Ovary (tissue), 7 donors: ENCODE measurements at regions not wholly inside any gene's neighbourhood (a gene's known extent, or its start where the extent isn't known, plus 50 kb on each side); places are given as distances from the start of the nearest gene placed in this dataset.

ENCODE experiments used
- DNase-seq, 5 donors: peaks; one replicate each; pipeline ENCODE4 v3.0.0-alpha.2; 2019 to 2020
- H3K27ac ChIP-seq, 2 donors: fragments of 200-600 bp; one replicate each; pipeline versions ENCODE4 v1.5.1 to v1.8.0; 2019 to 2022
- H3K27me3 ChIP-seq: fragments of 200-600 bp; one replicate; pipeline ENCODE4 v1.8.0; 2022
- H3K36me3 ChIP-seq: fragments of 200-600 bp; sonication (generic); one replicate; pipeline ENCODE4 v1.5.1; 2019
- H3K4me1 ChIP-seq: one replicate; pipeline ENCODE4 v1.8.1; 2013; ENCODE audit warnings: mild to moderate bottlenecking, moderate library complexity; ENCODE audit not compliant: insufficient read depth
- H3K4me3 ChIP-seq: fragments of 200-600 bp; sonication (generic); one replicate; pipeline ENCODE4 v1.5.1; 2017
- H3K9me3 ChIP-seq, 2 donors: fragments of 200-600 bp in 1 of 2; sonication (generic) in 1 of 2; one replicate each; pipeline versions ENCODE4 v1.5.1 to v1.8.1; 2013 to 2019; ENCODE audit warnings: mild to moderate bottlenecking in 1 of 2, moderate library complexity in 1 of 2
- CTCF ChIP-seq, 3 donors: fragments of 450-650 bp in 2 of 3; fragments of 200-600 bp in 1 of 3; IDR thresholded peaks; one replicate each; pipeline versions ENCODE4 v1.5.1 to v1.8.0; 2016 to 2022; ENCODE audit warnings: antibody characterized with exemption in 3 of 3, mild to moderate bottlenecking in 1 of 3
- EP300 ChIP-seq: sonication (generic); formaldehyde crosslinking; IDR thresholded peaks from one replicate; pipeline ENCODE4 v1.6.1; 2017; ENCODE audit warnings: antibody characterized with exemption
- POLR2A ChIP-seq: fragments of 450-650 bp; IDR thresholded peaks from one replicate; pipeline ENCODE4 v1.6.1; 2017; ENCODE audit warnings: antibody characterized with exemption, mild to moderate bottlenecking, moderate library complexity
- WGBS, 3 donors: extraction: QIAGEN DNeasy Blood & Tissue Kit in 1 of 3; methylation state at CpG; one replicate each; pipeline versions ENCODE4 v1.1.5 to v1.1.7; 2013 to 2017; 5-methylcytosine and 5-hydroxymethylcytosine counted together
- intact Hi-C, 4 donors: fragments of 100-400 bp; cut with DNase I; formaldehyde crosslinking; loops; one replicate each; pipeline versions ENCODE4 v1.11.0 to v1.15.1; 2022 to 2023
- donor health status: DM: no; HTN: no; CAD: no; lungs with moderate emphysema.
- donor health status: DM: no; HTN: no; CAD: no.
- donor health status: Bipolar disorder and iron deficiency.
- donor health status: DM: no; HTN: no; CAD: no.
- donor health status: DM: yes; HTN: yes; CAD: no.

GRCh38 chr19:29445246-29445645 is 80.5 kb upstream of the VSTM2B start:
- intact Hi-C loops, result no loop called here
- Histone ChIP-seq H3K4me1 (no peaks in the 10 kb centered on the region), H3K27ac (no peak overlapping the region), H3K4me3 (no peak overlapping the region), H3K9me3 (no peaks in the 10 kb centered on the region), H3K36me3 (no peaks in the 10 kb centered on the region), H3K27me3 (no peaks in the 10 kb centered on the region)
- no peak for TF ChIP-seq POLR2A
- TF ChIP-seq EP300, result no peak
- TF ChIP-seq CTCF (IDR thresholded peaks at IDR 0.05), result no peak
- WGBS, 3 donors, result 60 to 79% (median 62%) methylated on average over 4 of the region's 4 CpGs
- DNase-seq, result no peak

GRCh38 chr19:29446361-29446760 is 79.4 kb upstream of the VSTM2B start:
- Histone ChIP-seq H3K4me1 (no peaks in the 10 kb centered on the region), H3K27ac (no peak overlapping the region), H3K27me3 (no peaks in the 10 kb centered on the region), H3K36me3 (no peaks in the 10 kb centered on the region), H3K9me3 (no peaks in the 10 kb centered on the region), H3K4me3 (no peak overlapping the region)
- TF ChIP-seq POLR2A, result no peak
- TF ChIP-seq EP300, result no peak
- TF ChIP-seq CTCF (IDR thresholded peaks at IDR 0.05), result no peak
- DNase-seq, result no peak
- 41 to 62% (median 58%) methylated on average over 4 of the region's 4 CpGs for WGBS, 3 donors
- intact Hi-C loops, result no loop called here

GRCh38 chr19:29448046-29448445 is 77.7 kb upstream of the VSTM2B start:
- Histone ChIP-seq H3K27me3 (no peaks in the 10 kb centered on the region), H3K27ac (no peak overlapping the region), H3K36me3 (no peaks in the 10 kb centered on the region), H3K4me1 (no peaks in the 10 kb centered on the region), H3K9me3 (no peaks in the 10 kb centered on the region), H3K4me3 (no peak overlapping the region)
- intact Hi-C loops, result no loop called here
- DNase-seq, result no peak
- WGBS, 3 donors, result 79 to 91% (median 87%) methylated on average over 8 of the region's 8 CpGs
- no peak for TF ChIP-seq EP300
- TF ChIP-seq POLR2A, result no peak
- no peak for TF ChIP-seq CTCF (IDR thresholded peaks at IDR 0.05)

GRCh38 chr19:29449371-29449770 is 76.4 kb upstream of the VSTM2B start:
- no peak for TF ChIP-seq POLR2A
- TF ChIP-seq CTCF (IDR thresholded peaks at IDR 0.05), result no peak
- no peak for TF ChIP-seq EP300
- intact Hi-C loops, result no loop called here
- Histone ChIP-seq H3K27ac (no peak overlapping the region), H3K9me3 (no peaks in the 10 kb centered on the region), H3K4me3 (no peak overlapping the region), H3K27me3 (no peaks in the 10 kb centered on the region), H3K36me3 (no peaks in the 10 kb centered on the region), H3K4me1 (no peaks in the 10 kb centered on the region)
- WGBS, 3 donors, result 78 to 87% (median 79%) methylated on average over 5 of the region's 5 CpGs
- DNase-seq, result no peak

GRCh38 chr19:29450306-29450705 is 75.5 kb upstream of the VSTM2B start:
- TF ChIP-seq POLR2A (no peak), EP300 (no peak), CTCF (IDR thresholded peaks at IDR 0.05) (no peak)
- H3K4me3 ChIP-seq, result no peak overlapping the region
- no peaks in the 10 kb centered on the region for H3K36me3 ChIP-seq
- intact Hi-C loops, result no loop called here
- no peaks in the 10 kb centered on the region for H3K9me3 ChIP-seq
- no peaks in the 10 kb centered on the region for H3K27me3 ChIP-seq
- H3K4me1 ChIP-seq, result no peaks in the 10 kb centered on the region
- DNase-seq, result no peak
- 65 to 68% (median 66%) methylated on average over 4 of the region's 4 CpGs for WGBS, 3 donors
- H3K27ac ChIP-seq, result no peak overlapping the region
